WTC11 (cell line): ENCODE measurements at regions not wholly inside any gene's neighbourhood (a gene's known extent, or its start where the extent isn't known, plus 50 kb on each side); places are given as distances from the start of the nearest gene placed in this dataset.

Source experiments
- ATAC-seq: fragments of 200-7000 bp; cut with Tn5 transposase; 2 replicates; pipeline ENCODE4 v1.10.0; 2021; ENCODE audit warnings: mild to moderate bottlenecking, moderate library complexity
- CTCF ChIA-PET: fragments of 300-600 bp; sonication (Branson Sonifier 250); formaldehyde crosslinking; loops from one replicate; lab custom pipeline; 2021; ENCODE audit warnings: antibody characterized with exemption; lab: Charles Lee
- POLR2A ChIA-PET: fragments of 350-600 bp; sonication (Branson Sonifier 250); formaldehyde crosslinking; loops from one replicate; lab custom pipeline; 2021; ENCODE audit warnings: antibody characterized with exemption; lab: Charles Lee
- DNase-seq: peaks from one replicate; pipeline ENCODE4 v3.0.0; 2021; ENCODE audit warnings: low spot score
- H3K27ac Mint-ChIP-seq: 2 replicates; pipeline ENCODE4 v1.8.0; 2021; ENCODE audit warnings: mixed read lengths
- H3K27me3 Mint-ChIP-seq: 2 replicates; pipeline ENCODE4 v1.8.0; 2021; ENCODE audit warnings: low read depth, mild to moderate bottlenecking, moderate library complexity, mixed read lengths
- H3K36me3 Mint-ChIP-seq: 2 replicates; pipeline ENCODE4 v1.8.0; 2021; ENCODE audit warnings: mixed read lengths
- H3K4me1 Mint-ChIP-seq: 2 replicates; pipeline ENCODE4 v1.8.0; 2022; ENCODE audit warnings: mixed read lengths
- H3K4me3 Mint-ChIP-seq: 2 replicates; pipeline ENCODE4 v1.8.0; 2021; ENCODE audit warnings: mild to moderate bottlenecking, moderate library complexity, mixed read lengths
- H3K9me3 Mint-ChIP-seq: 2 replicates; pipeline ENCODE4 v1.8.0; 2021; ENCODE audit warnings: mixed read lengths
- ATF1 ChIP-seq: sonication (generic); formaldehyde crosslinking; IDR thresholded peaks from 2 replicates; pipeline ENCODE4 v1.8.1; 2023; ENCODE audit warnings: mild to moderate bottlenecking, moderate library complexity, missing genetic modification reagents
- ELF4 ChIP-seq: sonication (generic); formaldehyde crosslinking; IDR thresholded peaks from 2 replicates; pipeline ENCODE4 v1.8.1; 2022; ENCODE audit warnings: low read depth, mild to moderate bottlenecking, moderate library complexity, missing genetic modification reagents
- EMX1 ChIP-seq: fragments of 250-450 bp; sonication (Bioruptor Pico); IDR thresholded peaks from 2 replicates; pipeline ENCODE4 v1.8.0; 2021; ENCODE audit warnings: mild to moderate bottlenecking
- GABPB1 ChIP-seq: sonication (generic); formaldehyde crosslinking; IDR thresholded peaks from 2 replicates; pipeline ENCODE4 v1.8.1; 2023; ENCODE audit warnings: mild to moderate bottlenecking, missing genetic modification reagents
- GTF2I ChIP-seq: fragments of 250-450 bp; sonication (Bioruptor Pico); conservative IDR thresholded peaks from 2 replicates; pipeline ENCODE4 v1.4.0; 2021; ENCODE audit warnings: mild to moderate bottlenecking
- IRF1 ChIP-seq: sonication (generic); formaldehyde crosslinking; IDR thresholded peaks from 2 replicates; pipeline ENCODE4 v1.8.0; 2023; ENCODE audit warnings: missing genetic modification reagents
- MYBL2 ChIP-seq: sonication (generic); formaldehyde crosslinking; IDR thresholded peaks from 2 replicates; pipeline ENCODE4 v1.8.1; 2023; ENCODE audit warnings: mild to moderate bottlenecking, moderate library complexity, missing genetic modification reagents
- NFYB ChIP-seq: sonication (generic); formaldehyde crosslinking; conservative IDR thresholded peaks from 2 replicates; pipeline ENCODE4 v1.8.0; 2022; ENCODE audit warnings: low read depth, missing genetic modification reagents
- NR2C2 ChIP-seq: sonication (generic); formaldehyde crosslinking; IDR thresholded peaks from 2 replicates; pipeline ENCODE4 v1.8.0; 2022; ENCODE audit warnings: mild to moderate bottlenecking, missing genetic modification reagents
- SOX15 ChIP-seq: fragments of 250-450 bp; sonication (Bioruptor Pico); IDR thresholded peaks from 2 replicates; pipeline ENCODE4 v1.9.0; 2021; ENCODE audit warnings: mild to moderate bottlenecking
- ZNF121 ChIP-seq: sonication (generic); formaldehyde crosslinking; IDR thresholded peaks from 2 replicates; pipeline ENCODE4 v1.8.0; 2023; ENCODE audit warnings: missing genetic modification reagents
- ZNF281 ChIP-seq: sonication (generic); formaldehyde crosslinking; IDR thresholded peaks from 2 replicates; pipeline ENCODE4 v1.8.0; 2023; ENCODE audit warnings: mild to moderate bottlenecking, missing genetic modification reagents
- ZNF396 ChIP-seq: fragments of 250-450 bp; sonication (Bioruptor Pico); IDR thresholded peaks from 2 replicates; pipeline ENCODE4 v1.8.0; 2021; ENCODE audit warnings: mild to moderate bottlenecking, moderate library complexity, borderline replicate concordance
- ZNF425 ChIP-seq: fragments of 250-450 bp; sonication (Bioruptor Pico); conservative IDR thresholded peaks from 2 replicates; pipeline ENCODE4 v1.9.0; 2021; ENCODE audit warnings: mild to moderate bottlenecking
- TF ChIP-seq, protein P1 (sequence below): sonication (generic); formaldehyde crosslinking; IDR thresholded peaks from 2 replicates; pipeline ENCODE4 v1.8.1; 2023; ENCODE audit warnings: mild to moderate bottlenecking, missing genetic modification reagents
- TF ChIP-seq, protein P2 (sequence below): sonication (generic); formaldehyde crosslinking; IDR thresholded peaks from 2 replicates; pipeline ENCODE4 v1.8.1; 2023; ENCODE audit warnings: mild to moderate bottlenecking, missing genetic modification reagents, moderate library complexity

GRCh38 chr12:83818881-83819280 is 1093.7 kb downstream of the SLC6A15 start:
- ChIA-PET POLR2A (no interaction called here), CTCF (no interaction called here)
- no peaks in the 10 kb centered on the region; the same call in 1 of the 2 replicates for H3K27me3 Mint-ChIP-seq
- no peak for ATAC-seq
- H3K4me1 Mint-ChIP-seq = peaks cover 3% of the 10 kb centered on the region
- TF ChIP-seq MYBL2 (no peak), ATF1 (CRISPR knock-in tag) (no peak), NR2C2 (CRISPR knock-in tag) (no peak), SOX15 (no peak), GTF2I (CRISPR knock-in tag) (no peak), NFYB (CRISPR knock-in tag) (no peak), GABPB1 (CRISPR knock-in tag) (no peak), ELF4 (CRISPR knock-in tag) (no peak), ZNF396 (CRISPR knock-in tag) (no peak), IRF1 (CRISPR knock-in tag) (no peak), ZNF281 (CRISPR knock-in tag) (no peak)
- TF ChIP-seq, protein P1, sequence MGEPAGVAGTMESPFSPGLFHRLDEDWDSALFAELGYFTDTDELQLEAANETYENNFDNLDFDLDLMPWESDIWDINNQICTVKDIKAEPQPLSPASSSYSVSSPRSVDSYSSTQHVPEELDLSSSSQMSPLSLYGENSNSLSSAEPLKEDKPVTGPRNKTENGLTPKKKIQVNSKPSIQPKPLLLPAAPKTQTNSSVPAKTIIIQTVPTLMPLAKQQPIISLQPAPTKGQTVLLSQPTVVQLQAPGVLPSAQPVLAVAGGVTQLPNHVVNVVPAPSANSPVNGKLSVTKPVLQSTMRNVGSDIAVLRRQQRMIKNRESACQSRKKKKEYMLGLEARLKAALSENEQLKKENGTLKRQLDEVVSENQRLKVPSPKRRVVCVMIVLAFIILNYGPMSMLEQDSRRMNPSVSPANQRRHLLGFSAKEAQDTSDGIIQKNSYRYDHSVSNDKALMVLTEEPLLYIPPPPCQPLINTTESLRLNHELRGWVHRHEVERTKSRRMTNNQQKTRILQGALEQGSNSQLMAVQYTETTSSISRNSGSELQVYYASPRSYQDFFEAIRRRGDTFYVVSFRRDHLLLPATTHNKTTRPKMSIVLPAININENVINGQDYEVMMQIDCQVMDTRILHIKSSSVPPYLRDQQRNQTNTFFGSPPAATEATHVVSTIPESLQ (CRISPR knock-in tag) = no peak
- TF ChIP-seq, protein P2, sequence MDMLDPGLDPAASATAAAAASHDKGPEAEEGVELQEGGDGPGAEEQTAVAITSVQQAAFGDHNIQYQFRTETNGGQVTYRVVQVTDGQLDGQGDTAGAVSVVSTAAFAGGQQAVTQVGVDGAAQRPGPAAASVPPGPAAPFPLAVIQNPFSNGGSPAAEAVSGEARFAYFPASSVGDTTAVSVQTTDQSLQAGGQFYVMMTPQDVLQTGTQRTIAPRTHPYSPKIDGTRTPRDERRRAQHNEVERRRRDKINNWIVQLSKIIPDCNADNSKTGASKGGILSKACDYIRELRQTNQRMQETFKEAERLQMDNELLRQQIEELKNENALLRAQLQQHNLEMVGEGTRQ (CRISPR knock-in tag) = no peak
- peaks cover 3% of the 10 kb centered on the region for H3K9me3 Mint-ChIP-seq
- H3K4me3 Mint-ChIP-seq = no peak overlapping the region
- peaks cover 2% of the 10 kb centered on the region for H3K36me3 Mint-ChIP-seq
- H3K27ac Mint-ChIP-seq = no peak overlapping the region
- no peak for DNase-seq

DNA sequence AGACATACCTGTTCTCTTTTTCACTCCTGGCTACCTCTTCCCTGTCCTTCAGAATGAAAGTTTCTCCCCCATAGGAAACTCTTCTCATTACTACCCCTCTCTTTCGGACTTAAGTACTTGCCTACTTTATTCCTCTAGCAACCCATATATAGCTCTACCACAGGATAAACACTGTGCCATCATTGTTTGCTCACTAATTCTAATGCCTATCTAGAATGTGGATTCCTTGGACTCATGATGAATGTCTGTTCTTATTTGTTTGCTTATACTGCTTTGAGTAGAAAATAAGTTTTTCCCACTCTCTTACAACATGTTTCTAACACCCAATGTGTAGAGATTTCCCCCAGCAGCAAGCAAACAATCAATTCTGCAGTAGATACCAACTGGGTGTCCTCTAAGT is 1094.9 kb downstream of the SLC6A15 start:
- no peak overlapping the region for H3K4me3 Mint-ChIP-seq
- no peaks in the 10 kb centered on the region for H3K27me3 Mint-ChIP-seq
- POLR2A ChIA-PET = no interaction called here
- H3K9me3 Mint-ChIP-seq = no peaks in the 10 kb centered on the region
- DNase-seq (no peak), ATAC-seq (no peak)
- H3K27ac Mint-ChIP-seq = no peak overlapping the region
- no peak for TF ChIP-seq ZNF425
- TF ChIP-seq EMX1 (CRISPR knock-in tag) = no peak
- TF ChIP-seq ZNF121 (CRISPR knock-in tag) = no peak
- TF ChIP-seq, all 79 proteins: peak for 0
- no peaks in the 10 kb centered on the region for H3K36me3 Mint-ChIP-seq
- H3K4me1 Mint-ChIP-seq = peaks cover 3% of the 10 kb centered on the region
- CTCF ChIA-PET = no interaction called here
